ENCODE measurements at regions not wholly inside any gene's neighbourhood (a gene's known extent, or its start where the extent isn't known, plus 50 kb on each side); places are given as distances from the start of the nearest gene placed in this dataset.

- no peaks in the 10 kb centered on the region for H3K9me3 Mint-ChIP-seq
- TF ChIP-seq CTCF (conservative IDR thresholded peaks at IDR 0.05): no peak
- no peak overlapping the region for H3K4me3 Mint-ChIP-seq
- no peak overlapping the region for H3K27ac Mint-ChIP-seq (ENCODE audit: unreplicated experiment)
- no peaks in the 10 kb centered on the region for H3K36me3 Mint-ChIP-seq (ENCODE audit: low read depth)
- H3K27me3 Mint-ChIP-seq (ENCODE audit: low read depth): no peaks in the 10 kb centered on the region
- no peak for DNase-seq (ENCODE audit: low read depth, low spot score)
- H3K4me1 Mint-ChIP-seq: peaks cover 35% of the 10 kb centered on the region
These were observed 298.4 kb downstream of the MAP2K6 start for GRCh38 chr17:69712801-69713311.

- Mint-ChIP-seq H3K4me3 (no peak overlapping the region), H3K9me3 (no peaks in the 10 kb centered on the region), H3K27me3 (ENCODE audit: low read depth) (no peaks in the 10 kb centered on the region), H3K4me1 (peaks cover 35% of the 10 kb centered on the region), H3K36me3 (ENCODE audit: low read depth) (no peaks in the 10 kb centered on the region), H3K27ac (ENCODE audit: unreplicated experiment) (no peak overlapping the region)
- no peak for DNase-seq (ENCODE audit: low read depth, low spot score)
- no peak for TF ChIP-seq CTCF (conservative IDR thresholded peaks at IDR 0.05)
These were observed 299.3 kb downstream of the MAP2K6 start for GRCh38 chr17:69713815-69714214.

GRCh38 chr17:69714669-69715068 lies 300.2 kb downstream of the MAP2K6 start:
- no peak for TF ChIP-seq CTCF (conservative IDR thresholded peaks at IDR 0.05)
- no peaks in the 10 kb centered on the region for H3K9me3 Mint-ChIP-seq
- no peak overlapping the region for H3K4me3 Mint-ChIP-seq
- no peak for DNase-seq (ENCODE audit: low read depth, low spot score)
- H3K36me3 Mint-ChIP-seq (ENCODE audit: low read depth): no peaks in the 10 kb centered on the region
- H3K4me1 Mint-ChIP-seq: peaks cover 35% of the 10 kb centered on the region
- H3K27me3 Mint-ChIP-seq (ENCODE audit: low read depth): no peaks in the 10 kb centered on the region
- no peak overlapping the region for H3K27ac Mint-ChIP-seq (ENCODE audit: unreplicated experiment)

- Mint-ChIP-seq H3K27ac (ENCODE audit: unreplicated experiment) (no peak overlapping the region), H3K27me3 (ENCODE audit: low read depth) (no peaks in the 10 kb centered on the region), H3K9me3 (no peaks in the 10 kb centered on the region), H3K4me3 (no peak overlapping the region), H3K4me1 (peaks cover 31% of the 10 kb centered on the region), H3K36me3 (ENCODE audit: low read depth) (no peaks in the 10 kb centered on the region)
- DNase-seq (ENCODE audit: low read depth, low spot score): no peak
- TF ChIP-seq CTCF (conservative IDR thresholded peaks at IDR 0.05): no peak
These were observed 301.2 kb downstream of the MAP2K6 start for GRCh38 chr17:69715656-69716055.

DNA sequence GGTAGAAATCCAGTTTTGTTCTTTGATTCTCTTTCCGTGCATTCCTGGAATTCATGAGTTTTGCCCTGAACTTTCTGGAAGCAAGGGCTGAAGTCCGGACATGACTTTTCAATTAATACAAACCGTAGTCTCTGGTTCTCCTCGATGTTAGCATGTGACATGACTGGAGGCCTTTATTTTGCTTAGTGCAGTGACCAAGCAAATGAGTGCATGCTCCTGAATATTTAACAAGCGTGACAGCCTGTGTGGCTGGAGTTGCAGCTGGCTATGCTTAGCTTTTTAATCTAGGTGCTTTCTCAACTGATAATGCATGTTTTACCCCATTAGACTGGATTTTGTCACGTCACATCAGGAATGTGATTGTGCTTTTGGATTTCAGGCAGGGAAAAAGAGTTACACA lies 302.1 kb downstream of the MAP2K6 start:
- DNase-seq (ENCODE audit: low read depth, low spot score): no peak
- no peaks in the 10 kb centered on the region for H3K9me3 Mint-ChIP-seq
- H3K27ac Mint-ChIP-seq (ENCODE audit: unreplicated experiment): no peak overlapping the region
- H3K36me3 Mint-ChIP-seq (ENCODE audit: low read depth): no peaks in the 10 kb centered on the region
- no peak overlapping the region for H3K4me3 Mint-ChIP-seq
- H3K27me3 Mint-ChIP-seq (ENCODE audit: low read depth): no peaks in the 10 kb centered on the region
- no peak for TF ChIP-seq CTCF (conservative IDR thresholded peaks at IDR 0.05)
- peaks cover 22% of the 10 kb centered on the region for H3K4me1 Mint-ChIP-seq

GRCh38 chr17:69717214-69717613 lies 302.7 kb downstream of the MAP2K6 start:
- TF ChIP-seq CTCF (conservative IDR thresholded peaks at IDR 0.05): no peak
- Mint-ChIP-seq H3K9me3 (no peaks in the 10 kb centered on the region), H3K27me3 (ENCODE audit: low read depth) (no peaks in the 10 kb centered on the region), H3K4me3 (no peak overlapping the region), H3K4me1 (peaks cover 17% of the 10 kb centered on the region), H3K36me3 (ENCODE audit: low read depth) (no peaks in the 10 kb centered on the region), H3K27ac (ENCODE audit: unreplicated experiment) (no peak overlapping the region)
- no peak for DNase-seq (ENCODE audit: low read depth, low spot score)
